ENCODE measurements at regions not wholly inside any gene's neighbourhood (a gene's known extent, or its start where the extent isn't known, plus 50 kb on each side); places are given as distances from the start of the nearest gene placed in this dataset.
"Not testable (repeated sequence)": the region's sequence is repeated elsewhere in the genome, so short reads cannot be mapped to it uniquely, and the experiment has no call there.

- H3K4me3 ChIP-seq (ENCODE audit: low read length), result no peak overlapping the region
- TF ChIP-seq ZNF274 (IDR thresholded peaks at IDR 0.05; ENCODE audit: low read depth, low read length), result no peak
These were observed 252.0 kb downstream of the ZPLD1 start for GRCh38 chr3:102686792-102687191.

- H3K4me3 ChIP-seq (ENCODE audit: low read length), result no peak overlapping the region
These were observed 253.2 kb downstream of the ZPLD1 start for GRCh38 chr3:102687851-102688555.

DNA sequence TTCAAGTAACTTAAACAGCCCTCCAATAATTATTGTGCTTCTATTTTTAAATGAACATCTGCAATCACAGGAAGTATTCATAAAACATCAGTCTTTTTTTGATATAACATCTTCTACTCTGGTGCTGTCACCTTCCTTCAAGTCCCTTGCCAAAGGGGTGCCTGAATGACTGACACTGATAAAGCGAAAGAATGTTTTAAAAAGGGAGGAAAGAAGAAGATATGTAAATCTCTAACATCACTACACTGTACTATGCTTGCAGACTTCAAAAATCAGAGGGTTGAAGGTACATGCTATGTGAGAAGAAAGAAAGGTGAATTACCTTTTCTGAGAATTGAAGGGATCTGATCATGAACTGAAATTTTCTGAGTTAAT, 253.7 kb downstream of the ZPLD1 start:
- TF ChIP-seq ZNF274 (IDR thresholded peaks at IDR 0.05; ENCODE audit: low read depth, low read length), result no peak
- no peak overlapping the region for H3K4me3 ChIP-seq (ENCODE audit: low read length)

More at GRCh38 chr3:102687851-102688555, 253.2 kb downstream of the ZPLD1 start:
- TF ChIP-seq ZNF274 (IDR thresholded peaks at IDR 0.05; ENCODE audit: low read depth, low read length), result no peak

DNA sequence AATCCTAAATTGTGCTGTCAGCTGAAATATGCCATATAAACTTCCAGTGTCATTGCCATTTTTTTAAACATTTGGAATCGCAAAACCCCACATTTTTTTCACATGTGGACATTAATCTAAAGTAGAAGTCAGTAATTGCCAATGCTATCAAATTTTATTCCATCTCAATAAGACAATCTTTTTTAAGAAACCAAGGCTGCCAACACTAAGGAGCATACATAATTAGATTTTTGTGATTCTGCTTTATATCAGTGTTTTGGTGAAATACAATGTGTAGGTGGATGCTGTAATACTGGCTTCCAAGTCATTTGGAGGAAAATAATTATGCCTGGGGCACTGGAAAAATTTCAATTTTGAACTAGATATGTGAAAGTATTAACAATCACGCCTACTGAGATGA, 256.7 kb downstream of the ZPLD1 start:
- no peak for TF ChIP-seq ZNF274 (IDR thresholded peaks at IDR 0.05; ENCODE audit: low read depth, low read length)
- H3K4me3 ChIP-seq (ENCODE audit: low read length), result no peak overlapping the region

DNA sequence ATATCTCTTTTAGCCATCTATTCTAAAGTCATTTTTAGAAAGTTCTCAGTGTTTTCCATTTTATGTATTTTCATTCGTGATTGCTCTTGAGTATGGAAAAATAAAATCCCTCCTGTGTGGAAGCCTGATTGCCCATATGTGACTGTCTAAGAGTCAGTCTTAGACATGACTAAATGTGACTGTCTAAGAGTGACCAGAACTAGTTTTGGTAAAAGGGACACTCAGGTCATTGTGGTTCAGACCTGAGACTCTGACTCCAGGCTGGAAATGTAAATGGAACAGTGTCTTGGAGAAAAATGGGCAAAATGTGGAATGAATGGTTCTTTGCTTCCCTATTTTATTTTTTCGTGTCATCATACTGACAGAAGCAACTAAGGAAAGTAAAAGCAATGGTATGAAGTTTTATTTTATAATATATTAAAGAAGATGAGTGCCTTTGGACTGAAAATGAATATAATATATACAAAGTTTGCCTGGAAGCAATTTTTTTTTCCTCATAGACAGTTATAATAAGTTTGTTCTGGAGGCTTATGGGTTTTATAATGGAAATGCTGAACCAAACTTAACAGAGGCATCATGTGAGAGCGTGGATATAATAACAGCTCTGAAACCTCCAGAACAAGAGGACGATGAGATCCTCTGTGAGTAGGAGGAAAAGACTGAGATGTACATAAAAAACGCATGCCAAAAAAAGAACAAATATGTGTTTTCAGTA, 264.4 kb downstream of the ZPLD1 start:
- no peak for TF ChIP-seq ZNF274 (IDR thresholded peaks at IDR 0.05; ENCODE audit: low read depth, low read length)
- H3K4me3 ChIP-seq (ENCODE audit: low read length), result no peak overlapping the region

- no peak for TF ChIP-seq ZNF274 (IDR thresholded peaks at IDR 0.05; ENCODE audit: low read depth, low read length)
- no peak overlapping the region for H3K4me3 ChIP-seq (ENCODE audit: low read length)
These were observed 265.0 kb downstream of the ZPLD1 start for GRCh38 chr3:102699819-102700140.

DNA sequence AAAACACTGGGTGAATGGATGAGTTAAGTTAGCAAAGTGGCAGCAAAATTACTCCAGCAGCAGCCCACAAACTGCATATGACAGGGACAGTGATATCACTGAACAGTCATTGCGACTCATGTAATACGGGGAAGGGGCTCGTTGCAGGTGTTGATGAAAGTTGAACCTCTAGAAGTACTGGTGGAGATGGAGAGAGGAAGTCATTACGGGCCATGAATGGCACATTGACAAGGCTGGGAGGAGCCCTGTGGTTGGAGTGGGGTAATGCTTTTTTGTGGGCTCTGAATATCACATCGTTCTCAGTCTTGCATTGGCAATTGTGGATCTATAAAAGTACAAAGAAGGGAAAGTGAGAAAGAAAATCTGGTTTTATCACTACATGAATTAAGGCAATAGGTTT, 278.1 kb downstream of the ZPLD1 start:
- no peak for TF ChIP-seq ZNF274 (IDR thresholded peaks at IDR 0.05; ENCODE audit: low read depth, low read length)
- H3K4me3 ChIP-seq (ENCODE audit: low read length), result no peak overlapping the region

GRCh38 chr3:102714567-102714966, 279.8 kb downstream of the ZPLD1 start:
- no peak for TF ChIP-seq ZNF274 (IDR thresholded peaks at IDR 0.05; ENCODE audit: low read depth, low read length)
- H3K4me3 ChIP-seq (ENCODE audit: low read length), result no peak overlapping the region

DNA sequence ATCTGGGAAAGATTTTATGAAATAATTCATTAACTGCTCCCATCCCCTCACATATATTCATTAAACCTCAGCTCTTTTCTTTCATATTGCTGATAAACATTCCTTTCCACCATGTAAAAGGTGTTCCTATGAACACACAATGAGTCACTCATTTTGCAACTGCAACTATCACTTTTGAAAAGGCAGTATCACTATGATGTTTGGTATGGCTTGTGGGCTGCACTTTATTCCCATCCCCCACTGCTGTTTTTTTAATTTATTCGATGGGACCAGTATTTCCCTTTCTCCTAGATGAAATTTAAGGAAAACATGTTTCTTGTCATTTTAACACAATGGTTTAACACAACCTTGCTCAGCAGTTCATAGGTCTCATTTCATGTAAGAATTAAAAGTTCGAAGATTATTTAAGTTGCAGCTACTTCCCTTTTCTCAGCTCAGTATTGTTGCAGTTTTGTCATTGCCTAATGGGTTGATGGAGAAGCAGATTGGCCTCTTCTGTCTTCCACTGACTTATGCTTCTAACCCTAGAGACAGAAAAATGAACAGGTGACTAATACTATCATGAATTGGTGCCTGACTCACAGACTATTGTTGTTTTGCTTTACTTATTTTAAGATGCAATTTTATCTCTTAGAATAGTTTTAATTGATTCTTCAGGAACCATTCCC, 280.3 kb downstream of the ZPLD1 start:
- no peak for TF ChIP-seq ZNF274 (IDR thresholded peaks at IDR 0.05; ENCODE audit: low read depth, low read length)
- no peak overlapping the region for H3K4me3 ChIP-seq (ENCODE audit: low read length)

- no peak for TF ChIP-seq ZNF274 (IDR thresholded peaks at IDR 0.05; ENCODE audit: low read depth, low read length)
- H3K4me3 ChIP-seq (ENCODE audit: low read length), result no peak overlapping the region
These were observed 283.8 kb downstream of the ZPLD1 start for GRCh38 chr3:102718651-102719050.

- H3K4me3 ChIP-seq (ENCODE audit: low read length), result no peak overlapping the region
- no peak for TF ChIP-seq ZNF274 (IDR thresholded peaks at IDR 0.05; ENCODE audit: low read depth, low read length)
These were observed 287.5 kb downstream of the ZPLD1 start for GRCh38 chr3:102722317-102722716.

GRCh38 chr3:102727340-102727739, 292.5 kb downstream of the ZPLD1 start:
- H3K4me3 ChIP-seq (ENCODE audit: low read length), result no peak overlapping the region
- no peak for TF ChIP-seq ZNF274 (IDR thresholded peaks at IDR 0.05; ENCODE audit: low read depth, low read length)

DNA sequence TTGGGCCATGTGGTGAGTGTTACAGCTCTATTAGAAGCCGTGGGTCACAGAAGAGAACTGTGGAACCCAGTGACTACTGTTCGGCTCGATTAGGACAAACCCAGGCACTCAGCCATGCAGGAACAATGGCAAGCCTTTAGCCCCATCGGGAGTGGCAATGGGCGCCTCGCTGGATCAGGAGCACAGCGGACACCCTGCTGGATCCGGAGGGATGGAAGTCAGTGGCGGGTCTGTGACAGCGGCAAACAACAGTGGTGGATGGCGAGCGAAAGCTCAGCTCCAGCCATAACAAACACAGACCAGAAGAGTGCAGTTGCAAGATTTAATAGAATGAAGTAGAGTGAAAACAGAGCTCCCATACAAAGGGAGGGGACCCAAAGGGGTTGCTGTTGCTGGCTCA, 297.8 kb downstream of the ZPLD1 start:
- H3K4me3 ChIP-seq (ENCODE audit: low read length), result not testable (repeated sequence)

DNA sequence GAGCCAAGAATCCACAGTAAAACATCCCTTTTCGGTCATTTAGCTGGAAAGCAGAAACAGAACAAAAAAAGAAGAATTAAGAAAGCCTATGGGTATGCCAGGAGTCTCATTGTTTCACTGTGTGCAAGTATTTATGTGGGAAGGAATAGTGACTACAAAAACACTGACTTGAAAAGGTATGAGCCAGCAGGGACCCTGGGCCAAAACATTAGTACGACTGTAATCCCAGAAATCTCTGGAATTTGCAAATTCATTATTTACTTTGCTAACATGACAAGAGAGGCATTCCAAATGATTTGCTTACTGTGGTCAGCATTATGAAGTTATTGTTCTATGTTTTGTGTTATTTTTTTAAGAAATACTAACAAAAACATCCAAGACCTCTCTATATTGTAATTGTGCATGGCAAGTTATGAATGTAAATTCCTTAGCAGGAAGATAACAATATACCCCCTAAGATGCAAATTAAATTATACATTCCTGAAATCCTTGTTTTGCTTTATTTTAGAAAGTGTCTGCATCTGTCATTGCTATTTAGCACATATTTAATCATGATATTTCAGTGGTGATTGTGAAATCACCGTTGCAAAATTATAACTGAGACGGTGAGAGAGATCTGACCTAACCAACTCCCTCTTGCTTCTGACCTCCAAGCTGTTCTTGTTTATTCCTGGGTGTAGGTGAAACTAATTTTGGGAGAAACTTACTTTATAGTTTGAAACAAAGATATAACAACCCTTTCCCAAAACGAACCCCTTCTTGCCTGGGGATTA, 299.2 kb downstream of the ZPLD1 start:
- no peak overlapping the region for H3K4me3 ChIP-seq (ENCODE audit: low read length)
- TF ChIP-seq ZNF274 (IDR thresholded peaks at IDR 0.05; ENCODE audit: low read depth, low read length), result no peak

Measured in GM08714 (cell line).